HCT116 (cell line): ENCODE measurements at regions not wholly inside any gene's neighbourhood (a gene's known extent, or its start where the extent isn't known, plus 50 kb on each side); places are given as distances from the start of the nearest gene placed in this dataset.

Source experiments
- CTCF ChIP-seq, 3 experiments: fragments of 200-600 bp in 1 of 3; sonication (generic) in 1 of 3; IDR thresholded peaks in 2 of 3; conservative IDR thresholded peaks in 1 of 3; 2 replicates each; pipeline ENCODE4 v1.5.1; 2012 to 2017; ENCODE audit warnings: low read depth in 2 of 3, low read length in 2 of 3, antibody characterized with exemption in 1 of 3, borderline replicate concordance in 1 of 3, control low read depth in 1 of 3, mild to moderate bottlenecking in 1 of 3, mixed read lengths in 1 of 3, mixed run types in 1 of 3, moderate library complexity in 1 of 3; ENCODE audit not compliant: insufficient read depth in 1 of 3
- POLR2A ChIP-seq: IDR thresholded peaks from 2 replicates; pipeline ENCODE4 v1.7.0; 2011; ENCODE audit warnings: borderline replicate concordance; ENCODE audit not compliant: insufficient read depth, insufficient read length; ENCODE audit errors: extremely low read depth
- POLR2AphosphoS5 ChIP-seq: IDR thresholded peaks from 2 replicates; pipeline ENCODE4 v1.6.1; 2011; ENCODE audit warnings: mild to moderate bottlenecking, low read depth, low read length, moderate library complexity
- ZFX ChIP-seq: fragments of 450-650 bp; IDR thresholded peaks from 2 replicates; pipeline ENCODE4 v1.6.1; 2017

- TF ChIP-seq CTCF (IDR thresholded peaks at IDR 0.05 in 2 of 3, conservative IDR thresholded peaks at IDR 0.05 in 1 of 3; ENCODE audit: borderline replicate concordance in 1 of 3, insufficient read depth in 1 of 3, low read depth in 2 of 3, low read length in 2 of 3): no peak
- no peak for TF ChIP-seq POLR2AphosphoS5
- no peak for TF ChIP-seq POLR2A
- TF ChIP-seq ZFX: no peak
These were observed 509.9 kb upstream of the VRK2 start for GRCh38 chr2:57536535-57537231.
